Right lung (tissue), 2 donors: ENCODE measurements at regions not wholly inside any gene's neighbourhood (a gene's known extent, or its start where the extent isn't known, plus 50 kb on each side); places are given as distances from the start of the nearest gene placed in this dataset.
"Not testable (repeated sequence)": the region's sequence is repeated elsewhere in the genome, so short reads cannot be mapped to it uniquely, and the experiment has no call there.

ENCODE experiments used
- DNase-seq, 2 donors: peaks; one replicate each; pipeline ENCODE4 v3.0.0-alpha.2; 2013

DNA sequence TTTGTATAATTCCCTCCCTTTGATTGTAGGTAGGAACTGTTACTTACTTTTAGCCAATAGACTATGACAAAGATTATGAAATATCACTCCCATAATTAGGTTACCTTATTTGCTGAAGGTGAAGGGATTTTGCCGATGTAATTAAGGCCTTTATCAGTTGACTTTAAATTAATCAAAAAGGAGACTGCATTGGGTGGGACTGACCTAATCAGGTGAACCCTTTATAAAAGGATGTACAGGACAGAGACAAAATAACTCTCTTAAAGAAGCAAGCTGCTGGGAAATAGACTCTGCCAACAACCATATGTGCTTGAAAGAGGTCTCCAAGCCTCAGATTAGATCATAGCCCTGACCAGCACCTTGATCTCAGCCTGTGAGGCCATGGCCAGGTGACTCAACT lies 167.6 kb downstream of the SOX3 start:
- no peak for DNase-seq

DNA sequence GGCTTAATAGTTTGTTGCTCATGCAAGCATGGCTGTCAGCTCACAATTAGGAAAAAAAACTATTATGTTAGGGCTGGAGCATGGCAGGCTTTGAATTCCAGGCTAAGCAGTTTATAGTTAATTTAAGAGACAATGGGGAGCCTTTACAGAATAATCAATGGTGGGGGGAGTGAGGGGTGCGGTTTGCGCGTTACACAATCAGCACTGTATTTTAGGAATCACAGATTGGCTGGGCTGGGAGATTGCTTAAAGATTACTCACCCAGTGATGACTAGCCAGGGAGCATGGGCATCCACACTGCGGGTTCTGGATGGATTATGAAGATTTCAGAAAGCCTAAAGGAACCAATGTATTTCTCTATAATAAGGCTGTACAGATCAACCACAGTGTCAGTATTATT lies 186.6 kb downstream of the SOX3 start:
- no peak for DNase-seq

DNA sequence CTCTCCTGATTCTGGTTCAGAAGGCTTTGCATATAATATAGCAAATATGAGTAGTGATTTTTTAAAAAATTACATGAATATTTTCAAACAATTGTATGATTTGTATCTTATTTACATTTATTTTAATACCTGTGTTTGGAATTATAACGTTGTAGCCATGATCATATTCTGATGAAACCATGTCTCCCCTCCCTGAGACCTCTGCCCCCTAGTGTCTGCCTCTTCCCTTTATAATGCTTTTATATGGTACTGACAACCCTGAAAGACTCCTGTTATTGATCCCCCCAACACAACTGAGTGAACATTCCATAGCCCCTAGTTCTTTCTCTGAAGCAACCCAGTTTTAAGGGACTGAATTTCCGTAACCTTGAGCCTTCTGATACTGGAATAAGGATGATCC lies 187.4 kb downstream of the SOX3 start:
- no peak for DNase-seq

DNA sequence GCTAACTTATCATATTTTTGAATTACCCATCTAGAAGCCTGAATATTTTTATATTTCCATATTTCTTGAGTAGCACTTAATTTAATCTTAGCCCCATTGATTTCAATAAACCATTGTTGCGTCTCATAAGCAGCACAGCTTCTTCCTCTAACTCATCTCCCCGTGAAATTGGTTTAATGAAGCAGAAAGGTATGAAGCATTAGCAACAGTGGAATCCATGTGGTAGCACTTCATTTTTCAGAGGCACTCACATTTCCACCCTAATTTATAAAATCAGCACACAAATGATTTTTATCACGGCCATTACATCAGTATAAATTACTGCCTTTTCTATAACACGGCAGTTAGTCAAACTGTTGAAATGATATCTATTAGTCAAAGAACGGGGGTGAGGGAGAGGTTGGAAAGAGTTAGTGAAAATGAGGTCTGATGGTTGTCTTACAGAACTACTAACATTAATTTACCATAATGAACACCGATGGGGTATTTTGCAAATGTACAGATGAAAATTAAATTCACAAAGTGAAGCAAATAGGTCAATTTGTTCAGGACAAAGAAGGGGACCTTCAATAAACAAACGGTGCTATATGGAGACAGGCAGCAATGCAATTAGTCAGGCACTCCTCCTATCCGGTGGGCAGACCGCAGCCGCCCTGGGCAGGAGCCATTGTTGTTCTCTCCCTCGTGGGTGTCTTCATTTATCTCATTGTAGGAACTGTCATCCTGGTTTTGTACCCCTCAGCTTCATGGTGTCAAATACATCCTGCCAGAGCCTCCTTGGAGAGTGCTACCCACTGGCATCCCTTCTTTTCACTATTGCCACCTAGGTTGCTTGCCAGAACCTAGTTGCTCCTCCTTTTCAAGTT lies 205.7 kb downstream of the SOX3 start:
- DNase-seq, result no peak

GRCh38 chrX:140297273-140297672 lies 207.6 kb downstream of the SOX3 start:
- DNase-seq, result no peak

GRCh38 chrX:140292961-140293360 lies 211.9 kb downstream of the SOX3 start:
- no peak for DNase-seq

- no peak for DNase-seq
Observed at GRCh38 chrX:140292188-140292587, 212.7 kb downstream of the SOX3 start.

GRCh38 chrX:140274811-140275525 lies 229.9 kb downstream of the SOX3 start:
- no peak for DNase-seq

GRCh38 chrX:140273921-140274320 lies 230.9 kb downstream of the SOX3 start:
- DNase-seq, result peak in 1 of 2 donors; percentile 3

- DNase-seq, result no peak
Observed at GRCh38 chrX:140250391-140250790, 254.5 kb downstream of the SOX3 start.

DNA sequence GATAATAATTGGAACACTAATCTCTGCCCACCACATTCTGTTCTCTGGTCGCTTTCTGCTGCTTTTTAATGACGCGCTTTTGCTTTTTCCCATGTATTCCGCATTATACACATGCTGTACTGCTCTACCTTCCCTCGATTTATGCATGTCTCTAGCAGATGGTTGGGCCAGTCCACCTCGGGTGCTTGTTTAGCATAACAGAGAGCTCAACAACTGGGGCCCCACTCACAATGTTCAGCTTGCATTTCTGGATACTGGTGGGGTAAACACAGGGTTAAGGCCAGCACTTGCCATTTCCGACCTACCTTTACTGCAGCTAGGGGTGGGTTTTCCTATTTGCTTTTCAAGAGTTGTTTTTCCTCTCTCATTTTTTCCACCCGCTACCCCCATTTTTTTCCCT lies 255.8 kb downstream of the SOX3 start:
- no peak for DNase-seq

DNA sequence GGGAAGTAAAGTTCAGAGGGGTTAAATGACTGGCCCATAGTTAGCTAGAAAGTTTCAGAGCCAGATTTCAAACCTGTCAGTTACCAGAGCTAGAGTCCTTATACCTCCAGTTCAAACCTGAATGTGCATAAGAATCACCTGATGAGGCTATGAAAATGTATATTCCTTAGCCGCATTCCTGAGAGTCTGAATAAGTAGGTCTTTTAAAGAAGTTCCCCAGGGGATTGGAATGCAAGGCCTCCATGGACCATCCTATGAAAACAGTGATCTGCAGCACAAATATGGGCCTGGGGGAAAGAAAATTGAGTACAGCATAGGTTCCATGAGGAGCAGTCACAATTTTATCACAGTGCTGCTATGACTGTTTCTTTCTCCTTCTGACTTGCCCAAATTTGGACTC lies 263.9 kb upstream of the CXorf66 start:
- DNase-seq, result no peak

- not testable (repeated sequence) for DNase-seq
Observed at GRCh38 chrX:140226037-140226436, 260.7 kb upstream of the CXorf66 start.

DNA sequence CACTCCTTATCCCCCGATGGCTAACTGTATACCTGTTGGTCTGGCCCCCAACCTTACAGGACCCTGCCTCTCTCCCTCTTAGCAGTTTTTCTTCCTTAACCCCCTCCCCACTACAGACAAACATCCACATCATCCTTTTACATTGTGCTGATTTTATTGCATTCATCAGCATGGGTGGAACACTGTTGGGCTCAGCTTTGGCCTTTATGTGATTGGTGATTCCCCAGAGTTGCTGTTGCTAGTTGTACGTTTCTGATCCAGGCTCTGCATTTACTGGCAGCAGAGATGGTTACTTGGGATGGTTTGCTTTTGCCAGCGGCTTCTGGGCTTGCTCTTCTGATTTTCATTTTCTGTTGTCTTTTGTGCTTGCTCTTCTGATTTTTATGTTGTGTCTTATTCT lies 250.6 kb upstream of the CXorf66 start:
- not testable (repeated sequence) for DNase-seq

DNA sequence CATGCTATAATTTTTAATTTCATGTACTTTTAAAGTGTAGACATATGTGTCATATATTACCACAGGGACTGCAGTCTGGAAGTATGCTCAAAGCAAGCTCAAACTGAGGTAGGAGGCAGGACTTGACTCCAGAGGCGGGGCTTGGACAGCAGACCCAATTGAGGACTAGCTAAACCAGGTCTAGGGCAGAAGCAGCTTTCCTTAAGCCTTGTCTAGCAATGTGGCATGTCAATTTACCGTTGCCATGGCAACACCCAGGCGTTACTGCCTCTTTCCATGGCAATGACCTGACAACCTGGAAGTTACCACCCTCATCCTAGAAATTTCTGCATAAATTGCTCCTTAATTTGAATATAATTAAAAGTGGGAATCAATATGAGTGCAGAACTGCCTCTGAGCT lies 249.2 kb upstream of the CXorf66 start:
- not testable (repeated sequence) for DNase-seq

- DNase-seq, result no peak
Observed at GRCh38 chrX:140206657-140207056, 241.3 kb upstream of the CXorf66 start.

DNA sequence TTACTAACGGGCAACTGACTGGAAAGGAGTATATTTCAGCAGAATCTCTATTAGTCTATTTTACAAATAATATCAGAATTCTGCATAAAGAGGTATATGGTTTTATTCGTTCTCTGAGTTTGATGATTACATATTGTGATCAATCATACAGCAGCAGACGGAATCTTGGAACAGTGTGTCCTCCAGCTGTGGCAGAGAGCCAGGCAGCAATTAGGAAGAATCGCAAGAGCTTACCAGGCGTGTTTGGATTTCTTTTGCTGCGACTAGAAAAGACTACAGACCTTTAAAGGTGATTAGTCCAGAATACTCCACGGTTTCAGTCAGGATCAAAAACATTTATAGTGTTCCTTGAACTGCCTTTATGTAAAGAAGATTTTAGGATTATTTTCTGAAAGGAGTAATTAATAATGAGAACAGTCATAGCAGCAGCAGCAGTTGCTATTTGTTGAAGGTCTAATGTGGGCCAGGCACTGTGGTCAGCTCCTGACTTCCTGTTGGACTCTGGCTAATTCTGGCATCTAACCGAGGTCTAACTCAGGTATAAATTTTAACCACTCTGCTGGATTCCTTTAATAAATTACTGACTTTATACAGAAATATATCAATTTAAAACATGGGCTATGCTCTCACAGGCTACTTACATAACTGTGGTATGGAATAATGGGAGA lies 225.3 kb upstream of the CXorf66 start:
- DNase-seq, result peak in 1 of 2 donors; percentile 2

GRCh38 chrX:140180585-140180984 lies 215.3 kb upstream of the CXorf66 start:
- no peak for DNase-seq

DNA sequence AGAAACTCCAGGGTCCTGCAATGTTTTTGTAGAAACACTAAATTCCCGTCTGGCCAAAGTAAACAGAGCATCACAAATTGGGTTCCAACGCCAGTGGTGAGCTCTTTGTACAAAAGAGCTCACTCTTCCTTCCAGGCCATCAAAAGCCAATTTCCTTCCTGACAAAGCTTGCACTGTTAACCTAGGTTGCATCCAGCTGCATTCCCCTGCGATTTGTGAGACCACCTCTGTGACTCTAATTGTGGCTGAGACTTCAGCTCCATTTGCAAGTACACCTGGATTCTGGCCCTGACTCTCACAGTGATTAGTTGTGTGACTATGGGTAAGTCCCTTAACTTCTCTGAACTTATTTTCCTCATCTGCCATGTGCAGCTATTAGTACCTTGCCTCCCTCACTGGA lies 212.5 kb upstream of the CXorf66 start:
- DNase-seq, result no peak

DNA sequence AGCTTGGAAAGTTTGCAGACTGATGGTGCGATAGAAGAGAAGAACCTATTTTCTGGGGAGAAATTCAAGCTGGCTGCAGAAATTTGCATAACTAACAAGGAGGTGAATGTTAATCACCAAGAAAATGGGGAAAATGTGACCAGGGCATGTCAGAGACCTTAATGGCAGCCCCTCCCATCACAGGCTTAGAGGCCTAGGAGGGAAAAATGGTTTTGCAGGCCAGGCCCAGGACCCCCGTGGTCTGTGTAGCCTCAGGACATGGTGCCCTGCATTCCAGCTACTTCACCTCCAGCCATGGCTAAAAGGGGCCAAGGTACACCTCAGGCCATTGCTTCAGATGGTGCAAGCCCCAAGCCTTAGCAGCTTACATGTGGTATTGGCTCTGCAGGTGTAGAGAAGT lies 207.1 kb upstream of the CXorf66 start:
- no peak for DNase-seq

- no peak for DNase-seq
Observed at GRCh38 chrX:140167551-140167950, 202.2 kb upstream of the CXorf66 start.

DNA sequence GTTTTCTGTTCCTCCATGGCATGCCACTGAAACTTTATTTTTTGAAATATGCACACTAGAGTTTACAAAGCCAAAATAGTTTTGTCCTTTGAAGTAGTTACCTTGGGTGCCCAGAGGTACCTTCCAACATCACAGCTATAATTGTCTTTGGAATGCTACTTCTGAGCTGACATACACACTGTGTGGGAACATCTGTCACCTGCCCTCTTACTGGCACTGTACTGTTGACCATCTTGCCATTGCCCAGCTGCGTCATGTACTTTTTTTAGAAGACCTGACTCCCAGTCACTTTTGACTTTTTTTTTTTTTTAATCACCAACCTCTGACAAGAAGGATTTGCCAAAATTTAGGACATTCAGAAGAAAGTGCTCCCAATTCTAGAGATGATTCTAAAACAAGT lies 200.5 kb upstream of the CXorf66 start:
- DNase-seq, result no peak

GRCh38 chrX:140164391-140164790 lies 199.1 kb upstream of the CXorf66 start:
- DNase-seq, result no peak
